Kidney glomerular epithelial cell (primary cell): ENCODE measurements at regions not wholly inside any gene's neighbourhood (a gene's known extent, or its start where the extent isn't known, plus 50 kb on each side); places are given as distances from the start of the nearest gene placed in this dataset.
"Not testable (repeated sequence)": the region's sequence is repeated elsewhere in the genome, so short reads cannot be mapped to it uniquely, and the experiment has no call there.

Source experiments
- DNase-seq: peaks from one replicate; lab custom pipeline; 2025; lab: John Stamatoyannopoulos, UW

- no peak for DNase-seq
Observed at GRCh38 chr11:123344790-123345357, 85.2 kb upstream of the GRAMD1B start.

GRCh38 chr11:123344188-123344587, 85.9 kb upstream of the GRAMD1B start:
- DNase-seq: not testable (repeated sequence)

GRCh38 chr11:123338997-123339752, 90.9 kb upstream of the GRAMD1B start:
- no peak for DNase-seq

GRCh38 chr11:123338266-123338800, 91.7 kb upstream of the GRAMD1B start:
- no peak for DNase-seq

GRCh38 chr11:123334925-123335324, 95.1 kb upstream of the GRAMD1B start:
- DNase-seq: no peak

- not testable (repeated sequence) for DNase-seq
Observed at GRCh38 chr11:123332577-123332976, 97.5 kb upstream of the GRAMD1B start.

- DNase-seq: no peak
Observed at GRCh38 chr11:123330948-123331347, 99.1 kb upstream of the GRAMD1B start.

- DNase-seq: no peak
Observed at GRCh38 chr11:123330471-123330870, 99.6 kb upstream of the GRAMD1B start.

GRCh38 chr11:123330071-123330470, 100.0 kb upstream of the GRAMD1B start:
- DNase-seq: no peak

GRCh38 chr11:123328281-123328867, 101.7 kb upstream of the GRAMD1B start:
- DNase-seq: no peak

GRCh38 chr11:123325533-123325932, 104.5 kb upstream of the GRAMD1B start:
- DNase-seq: peak; percentile 6

- DNase-seq: no peak
Observed at GRCh38 chr11:123323568-123323967, 106.5 kb upstream of the GRAMD1B start.

GRCh38 chr11:123321636-123322035, 108.4 kb upstream of the GRAMD1B start:
- no peak for DNase-seq

- no peak for DNase-seq
Observed at GRCh38 chr11:123318623-123319022, 111.4 kb upstream of the GRAMD1B start.

- not testable (repeated sequence) for DNase-seq
Observed at GRCh38 chr11:123318132-123318531, 111.9 kb upstream of the GRAMD1B start.

GRCh38 chr11:123316003-123316402, 114.1 kb upstream of the GRAMD1B start:
- no peak for DNase-seq

GRCh38 chr11:123314972-123315371, 115.1 kb upstream of the GRAMD1B start:
- DNase-seq: no peak

GRCh38 chr11:123313262-123313661, 116.8 kb upstream of the GRAMD1B start:
- DNase-seq: no peak

- no peak for DNase-seq
Observed at GRCh38 chr11:123308077-123308476, 113.0 kb upstream of the CLMP start.

GRCh38 chr11:123307276-123307675, 112.2 kb upstream of the CLMP start:
- no peak for DNase-seq

GRCh38 chr11:123306531-123306930, 111.5 kb upstream of the CLMP start:
- DNase-seq: no peak

GRCh38 chr11:123305601-123306375, 110.7 kb upstream of the CLMP start:
- no peak for DNase-seq
